ENCODE measurements at regions not wholly inside any gene's neighbourhood (a gene's known extent, or its start where the extent isn't known, plus 50 kb on each side); places are given as distances from the start of the nearest gene placed in this dataset.
"Not testable (repeated sequence)": the region's sequence is repeated elsewhere in the genome, so short reads cannot be mapped to it uniquely, and the experiment has no call there.

DNA sequence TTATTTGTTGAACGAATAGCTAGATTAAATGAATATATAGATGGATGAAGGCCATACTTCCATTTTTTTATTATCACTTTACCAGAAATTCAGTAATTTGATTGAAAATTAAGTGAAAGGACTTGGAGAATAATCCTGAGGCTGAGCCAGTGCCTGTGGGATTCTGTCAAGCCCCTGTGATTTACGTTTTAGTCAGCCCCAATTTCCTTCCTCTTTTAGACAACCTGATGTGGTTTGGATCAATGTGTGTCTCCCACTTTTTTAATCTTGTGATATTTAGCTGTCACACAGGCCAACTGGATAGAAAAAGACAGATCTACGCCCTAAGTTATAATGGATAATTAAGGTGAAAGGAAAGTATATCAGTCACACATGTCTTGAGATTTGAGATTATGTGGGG, 188.8 kb downstream of the EDN1 start:
- DNase-seq (ENCODE audit: low spot score): no peak

- no peak for DNase-seq (ENCODE audit: low spot score)
Measured at GRCh38 chr6:12479451-12479850, 189.3 kb downstream of the EDN1 start.

DNA sequence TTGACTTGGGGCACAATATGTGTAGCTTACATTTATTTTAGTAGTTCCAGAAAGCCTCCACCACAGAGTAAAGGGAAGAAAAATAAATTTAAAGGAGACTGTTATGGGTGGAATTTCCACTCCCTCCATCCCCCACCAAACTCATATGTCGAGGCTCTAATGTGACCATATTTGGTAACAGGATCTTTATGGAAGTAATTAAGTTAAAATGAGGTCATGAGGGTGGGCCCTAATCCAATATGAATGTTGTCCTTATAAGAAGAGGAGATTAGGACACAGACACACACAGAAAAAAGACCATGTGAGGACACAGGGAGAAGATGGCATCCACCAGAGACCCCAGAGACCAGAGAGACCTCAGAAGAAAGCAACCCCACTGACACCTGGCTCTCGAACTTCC, 189.7 kb downstream of the EDN1 start:
- DNase-seq (ENCODE audit: low spot score): peak; percentile 62

GRCh38 chr6:12480379-12480778, 190.2 kb downstream of the EDN1 start:
- DNase-seq (ENCODE audit: low spot score): no peak

- DNase-seq (ENCODE audit: low spot score): no peak
Measured at GRCh38 chr6:12481292-12481691, 191.1 kb downstream of the EDN1 start.

- DNase-seq (ENCODE audit: low spot score): no peak
Measured at GRCh38 chr6:12481850-12482249, 191.7 kb downstream of the EDN1 start.

- no peak for DNase-seq (ENCODE audit: low spot score)
Measured at GRCh38 chr6:12482386-12483375, 192.5 kb downstream of the EDN1 start.

DNA sequence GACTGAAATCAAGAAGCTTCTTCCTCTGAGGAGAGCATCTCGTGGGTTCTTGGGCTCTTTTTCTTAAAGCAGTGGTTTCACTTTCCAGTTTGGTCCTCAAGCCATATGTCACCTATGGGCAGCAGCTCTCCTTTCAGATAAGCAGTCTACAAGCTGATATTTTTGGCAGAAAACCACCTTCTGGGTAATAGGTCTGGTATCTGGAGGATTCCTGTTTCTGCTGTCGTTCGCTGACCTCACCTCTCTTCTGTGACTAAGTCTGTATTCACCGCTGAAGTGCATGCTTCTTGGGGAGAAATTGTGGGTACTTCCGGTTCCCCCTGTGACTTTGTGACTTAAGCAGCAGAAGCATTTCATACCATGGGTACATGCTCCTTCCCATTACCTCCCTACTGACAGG, 193.6 kb downstream of the EDN1 start:
- peak; percentile 65 for DNase-seq (ENCODE audit: low spot score)

- no peak for DNase-seq (ENCODE audit: low spot score)
Measured at GRCh38 chr6:12484519-12484918, 194.4 kb downstream of the EDN1 start.

DNA sequence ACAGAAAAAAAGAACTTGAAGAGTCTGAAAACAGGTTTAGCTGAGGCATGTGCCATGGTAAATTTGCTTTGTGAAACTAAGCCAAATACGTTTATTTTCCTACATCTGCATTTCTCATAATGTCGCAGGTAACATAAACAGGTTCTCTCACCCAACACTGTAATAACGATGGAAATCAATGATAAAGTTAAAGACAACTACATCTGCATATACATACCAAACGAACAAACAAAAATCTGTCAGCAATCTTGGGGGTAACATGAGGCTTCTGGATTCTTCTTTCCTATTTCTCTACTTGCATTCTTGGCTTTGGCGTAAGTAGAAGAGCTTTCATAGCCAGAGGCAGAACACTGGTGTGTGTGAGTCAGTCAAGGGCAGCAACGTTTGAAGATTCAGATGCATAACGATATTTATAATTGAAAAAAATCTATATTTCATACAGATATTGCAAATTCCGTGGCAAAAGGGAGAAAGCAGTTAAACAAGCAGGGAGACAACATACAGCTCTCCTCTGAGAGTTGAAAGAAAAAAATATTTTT, 195.1 kb downstream of the EDN1 start:
- no peak for DNase-seq (ENCODE audit: low spot score)

DNA sequence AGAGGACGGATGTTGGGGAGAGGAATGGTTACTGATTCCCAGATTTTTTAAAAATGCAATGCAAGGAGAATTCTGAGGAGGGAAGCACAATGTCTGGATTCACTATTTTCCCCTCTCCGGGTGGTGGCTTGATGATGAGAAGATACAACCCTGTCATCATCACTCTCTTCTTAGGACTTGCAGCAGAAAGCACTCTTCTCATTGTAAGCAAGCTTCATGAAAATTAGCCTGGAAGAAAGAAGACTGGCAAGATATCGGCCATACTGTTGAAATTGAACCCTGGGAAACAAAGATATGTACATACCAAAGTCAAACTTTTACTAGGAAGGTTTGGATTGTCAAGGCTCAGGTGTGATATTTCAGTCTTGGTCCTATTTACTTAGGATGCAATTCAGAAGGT, 195.7 kb downstream of the EDN1 start:
- DNase-seq (ENCODE audit: low spot score): no peak

GRCh38 chr6:12490351-12490903, 200.3 kb downstream of the EDN1 start:
- no peak for DNase-seq (ENCODE audit: low spot score)

DNA sequence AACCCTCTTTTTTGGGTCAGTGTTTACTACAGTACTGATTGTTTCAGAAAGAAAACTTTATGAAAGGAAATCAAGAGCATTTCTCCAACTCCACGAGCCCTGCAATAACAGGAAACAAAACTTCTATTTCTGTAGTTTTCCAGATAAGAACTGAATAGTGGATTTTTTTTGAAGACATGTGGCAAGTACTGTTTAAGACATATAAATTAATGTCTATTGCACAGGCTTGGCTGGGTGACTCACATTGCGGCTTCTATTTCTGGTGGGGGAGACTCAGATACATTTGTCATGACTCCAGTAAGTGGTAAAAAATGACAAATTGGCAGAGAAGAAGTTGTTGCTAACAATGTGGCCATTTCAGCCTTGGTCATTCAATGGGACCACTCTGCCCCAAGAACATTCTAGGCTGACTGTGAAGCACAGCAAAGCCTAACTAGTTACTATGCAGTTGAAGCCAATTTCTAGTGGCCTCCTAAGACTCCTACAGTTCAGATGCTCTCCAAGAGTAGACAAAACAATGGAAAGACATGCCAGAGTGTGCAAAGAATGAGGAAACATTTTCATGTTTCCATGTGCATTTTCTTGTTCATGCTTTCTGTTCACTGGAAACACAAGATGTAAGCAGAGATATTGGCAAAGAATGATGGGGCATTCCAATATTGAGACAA, 200.9 kb downstream of the EDN1 start:
- peak; percentile 70 for DNase-seq (ENCODE audit: low spot score)

- not testable (repeated sequence) for DNase-seq (ENCODE audit: low spot score)
Measured at GRCh38 chr6:12492929-12493328, 202.8 kb downstream of the EDN1 start.

GRCh38 chr6:12493446-12493845, 203.3 kb downstream of the EDN1 start:
- no peak for DNase-seq (ENCODE audit: low spot score)

GRCh38 chr6:12494161-12494560, 204.0 kb downstream of the EDN1 start:
- DNase-seq (ENCODE audit: low spot score): no peak

- DNase-seq (ENCODE audit: low spot score): no peak
Measured at GRCh38 chr6:12501990-12502389, 211.8 kb downstream of the EDN1 start.

DNA sequence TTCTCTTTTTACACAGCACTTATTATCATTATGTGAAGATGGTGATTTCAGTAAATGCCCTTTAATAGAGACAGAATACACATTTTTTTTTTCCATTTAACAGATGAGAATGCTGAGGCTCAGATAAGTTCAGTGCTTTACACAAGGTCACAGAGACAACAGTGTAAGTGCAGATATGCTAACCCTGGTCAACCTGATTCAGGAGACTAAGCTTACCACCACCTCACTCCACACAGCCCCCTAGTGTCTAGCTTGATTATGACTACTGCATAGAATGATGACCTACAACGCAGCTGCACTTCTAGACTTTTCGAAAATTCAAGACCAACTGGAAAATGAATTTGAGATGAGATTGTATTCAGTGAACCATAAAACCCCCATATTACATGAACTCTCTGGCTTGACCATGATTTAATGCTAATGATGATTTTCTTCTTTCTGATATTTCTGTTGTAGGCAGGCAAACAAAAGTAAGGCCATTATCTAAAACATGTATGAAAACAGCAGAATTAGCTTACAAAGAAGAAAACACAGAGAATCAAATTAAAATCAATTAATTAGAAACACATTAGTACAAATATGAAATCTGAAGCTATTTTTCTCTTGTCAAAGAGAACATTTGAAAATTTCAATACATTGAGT, 212.1 kb upstream of the PHACTR1 start:
- peak; percentile 31 for DNase-seq (ENCODE audit: low spot score)

DNA sequence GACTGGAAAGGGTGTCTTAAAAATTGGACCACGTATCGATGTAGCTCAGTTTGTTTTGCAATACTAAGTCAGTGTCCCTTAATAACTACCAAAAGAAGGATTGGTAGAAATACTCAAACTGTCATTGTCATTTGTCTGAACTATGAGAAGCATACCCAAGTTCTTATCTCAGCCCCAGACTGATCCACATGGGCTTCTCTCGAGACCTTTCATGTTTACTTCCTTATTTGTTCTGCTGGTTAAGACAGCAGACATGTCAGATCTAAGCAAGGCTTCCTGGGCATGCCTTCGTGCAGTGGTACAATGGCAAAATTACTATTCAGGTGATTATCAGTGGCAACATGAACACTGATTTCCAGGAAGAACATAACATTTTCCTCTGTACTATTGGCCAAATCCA, 211.1 kb upstream of the PHACTR1 start:
- DNase-seq (ENCODE audit: low spot score): no peak

- DNase-seq (ENCODE audit: low spot score): no peak
Measured at GRCh38 chr6:12506159-12506558, 210.4 kb upstream of the PHACTR1 start.

DNA sequence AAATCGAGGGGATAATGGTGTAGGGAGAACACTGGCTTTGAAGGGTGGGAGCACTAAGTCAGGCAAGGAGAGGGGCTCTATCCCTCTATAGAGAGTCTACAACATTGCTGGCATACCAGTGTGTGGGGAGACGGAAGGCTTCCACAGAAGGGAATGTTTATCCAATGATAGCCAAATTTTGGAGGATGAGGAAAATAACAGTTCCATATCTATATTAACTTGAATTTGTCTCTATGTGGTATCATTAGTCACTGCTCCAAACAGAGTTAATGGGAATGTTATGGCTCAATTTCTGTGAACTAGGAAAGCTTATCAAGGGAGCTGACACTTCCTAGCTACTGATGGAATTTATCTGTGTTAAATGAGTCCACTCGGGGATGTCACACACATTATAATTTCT, 208.9 kb upstream of the PHACTR1 start:
- no peak for DNase-seq (ENCODE audit: low spot score)

DNA sequence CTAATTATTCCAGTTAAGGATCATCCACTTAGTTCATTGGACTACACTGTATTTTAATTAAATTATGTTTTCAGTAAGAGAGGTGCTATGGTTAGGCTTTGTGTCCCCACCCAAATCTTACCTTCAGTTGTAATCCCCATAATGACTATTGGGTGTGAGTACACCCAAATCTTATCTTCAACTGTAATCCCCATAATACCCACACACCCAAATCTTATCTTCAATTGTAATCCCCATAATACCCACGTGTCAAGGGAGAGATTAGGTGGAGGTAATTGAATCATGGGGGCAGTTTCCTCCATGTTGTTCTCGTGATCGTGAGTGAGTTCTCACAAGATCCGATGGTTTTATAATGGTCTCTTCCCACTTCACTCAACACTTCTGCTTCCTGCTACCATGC, 208.0 kb upstream of the PHACTR1 start:
- no peak for DNase-seq (ENCODE audit: low spot score)
